SK-N-SH treated with all-trans-retinoic acid at 6 μM for 48 hours (cell line): ENCODE measurements at regions not wholly inside any gene's neighbourhood (a gene's known extent, or its start where the extent isn't known, plus 50 kb on each side); places are given as distances from the start of the nearest gene placed in this dataset.
"Not testable (repeated sequence)": the region's sequence is repeated elsewhere in the genome, so short reads cannot be mapped to it uniquely, and the experiment has no call there.

Experiments
- ATAC-seq: fragments of 200-7000 bp; cut with Tn5 transposase; 3 replicates; pipeline ENCODE4 v1.9.1; 2020; ENCODE audit warnings: mild to moderate bottlenecking, moderate library complexity
- ARNTL ChIP-seq: fragments of 450-650 bp; formaldehyde crosslinking; IDR thresholded peaks from 2 replicates; pipeline ENCODE4 v1.5.0; 2020; ENCODE audit warnings: low read depth, mild to moderate bottlenecking, moderate library complexity, borderline replicate concordance
- BACH2 ChIP-seq: fragments of 250-450 bp; sonication (Bioruptor Pico); IDR thresholded peaks from 2 replicates; pipeline ENCODE4 v1.9.0; 2021; ENCODE audit warnings: mild to moderate bottlenecking, borderline replicate concordance
- CREB5 ChIP-seq: fragments of 250-450 bp; sonication (Bioruptor Pico); IDR thresholded peaks from 2 replicates; pipeline ENCODE4 v1.5.1; 2020; ENCODE audit warnings: low read depth, mild to moderate bottlenecking, moderate library complexity
- CSDC2 ChIP-seq: fragments of 250-450 bp; sonication (Bioruptor Pico); IDR thresholded peaks from 2 replicates; pipeline ENCODE4 v1.5.0; 2020; ENCODE audit warnings: mild to moderate bottlenecking, moderate library complexity
- CSRNP3 ChIP-seq: fragments of 250-450 bp; sonication (Bioruptor Pico); IDR thresholded peaks from 2 replicates; pipeline ENCODE4 v1.5.1; 2021; ENCODE audit warnings: mild to moderate bottlenecking, moderate library complexity
- GLIS3 ChIP-seq: fragments of 250-450 bp; sonication (Bioruptor Pico); IDR thresholded peaks from 2 replicates; pipeline ENCODE4 v1.5.0; 2020; ENCODE audit warnings: mild to moderate bottlenecking, moderate library complexity
- OSR1 ChIP-seq: fragments of 250-450 bp; sonication (Bioruptor Pico); IDR thresholded peaks from 2 replicates; pipeline ENCODE4 v1.8.0; 2022; ENCODE audit warnings: moderate library complexity, mild to moderate bottlenecking, inconsistent platforms
- PATZ1 ChIP-seq: fragments of 250-450 bp; sonication (Bioruptor Pico); IDR thresholded peaks from 2 replicates; pipeline ENCODE4 v1.8.0; 2020; ENCODE audit warnings: mild to moderate bottlenecking, moderate library complexity, borderline replicate concordance
- POU6F1 ChIP-seq: fragments of 250-450 bp; sonication (Bioruptor Pico); IDR thresholded peaks from 2 replicates; pipeline ENCODE4 v1.8.0; 2021; ENCODE audit warnings: low read depth, mild to moderate bottlenecking, moderate library complexity, borderline replicate concordance
- PPARA ChIP-seq: fragments of 250-450 bp; sonication (Bioruptor Pico); IDR thresholded peaks from 2 replicates; pipeline ENCODE4 v1.5.0; 2020; ENCODE audit warnings: mild to moderate bottlenecking, borderline replicate concordance
- SNAI2 ChIP-seq: fragments of 250-450 bp; sonication (Bioruptor Pico); IDR thresholded peaks from 2 replicates; pipeline ENCODE4 v1.5.0; 2020; ENCODE audit warnings: mild to moderate bottlenecking, moderate library complexity
- TCF4 ChIP-seq: fragments of 250-450 bp; sonication (Bioruptor Pico); IDR thresholded peaks from 2 replicates; pipeline ENCODE4 v1.8.0; 2021; ENCODE audit warnings: mild to moderate bottlenecking, moderate library complexity, borderline replicate concordance
- TOX ChIP-seq: fragments of 250-450 bp; sonication (Bioruptor Pico); IDR thresholded peaks from 2 replicates; pipeline ENCODE4 v1.8.0; 2021; ENCODE audit warnings: mild to moderate bottlenecking, moderate library complexity, borderline replicate concordance
- TSHZ2 ChIP-seq: fragments of 250-450 bp; sonication (Bioruptor Pico); IDR thresholded peaks from 2 replicates; pipeline ENCODE4 v1.5.0; 2020; ENCODE audit warnings: mild to moderate bottlenecking, moderate library complexity
- ZNF565 ChIP-seq: fragments of 450-650 bp; formaldehyde crosslinking; conservative IDR thresholded peaks from 2 replicates; pipeline ENCODE4 v1.5.0; 2020; ENCODE audit warnings: low read depth, mild to moderate bottlenecking, moderate library complexity
- ZNF70 ChIP-seq: fragments of 450-650 bp; formaldehyde crosslinking; IDR thresholded peaks from 2 replicates; pipeline ENCODE4 v1.5.0; 2020; ENCODE audit warnings: mild to moderate bottlenecking, moderate library complexity
- ZNF8 ChIP-seq: fragments of 450-650 bp; formaldehyde crosslinking; IDR thresholded peaks from 2 replicates; pipeline ENCODE4 v1.5.0; 2020; ENCODE audit warnings: mild to moderate bottlenecking, moderate library complexity

GRCh38 chr5:82938901-82939725 is 138.1 kb downstream of the TMEM167A start:
- ATAC-seq = no peak
- TF ChIP-seq TSHZ2 (no peak), ZNF70 (CRISPR knock-in tag) (no peak), SNAI2 (CRISPR knock-in tag) (no peak), TOX (CRISPR knock-in tag) (no peak), GLIS3 (CRISPR knock-in tag) (no peak), CSDC2 (CRISPR knock-in tag) (no peak), CSRNP3 (CRISPR knock-in tag) (no peak), ARNTL (CRISPR knock-in tag) (no peak), BACH2 (CRISPR knock-in tag) (no peak), ZNF565 (CRISPR knock-in tag) (no peak), ZNF8 (CRISPR knock-in tag) (no peak), PPARA (CRISPR knock-in tag) (no peak), PATZ1 (no peak)

- ATAC-seq = not testable (repeated sequence)
Measured at GRCh38 chr5:82932473-82933220, 144.5 kb downstream of the TMEM167A start.

- TF ChIP-seq PPARA (CRISPR knock-in tag) (no peak), CREB5 (CRISPR knock-in tag) (no peak), POU6F1 (CRISPR knock-in tag) (no peak), OSR1 (CRISPR knock-in tag) (no peak), PATZ1 (no peak), TSHZ2 (no peak), TCF4 (CRISPR knock-in tag) (no peak), ZNF70 (CRISPR knock-in tag) (no peak), BACH2 (CRISPR knock-in tag) (no peak)
- ATAC-seq = peak; percentile 40
Measured at GRCh38 chr5:82931110-82931509, 146.1 kb downstream of the TMEM167A start.
